CD14-positive monocyte (primary cell): ENCODE measurements at regions not wholly inside any gene's neighbourhood (a gene's known extent, or its start where the extent isn't known, plus 50 kb on each side); places are given as distances from the start of the nearest gene placed in this dataset.

Source experiments
- DNase-seq, 3 donors: peaks; one replicate each; pipeline ENCODE4 v3.0.0-alpha.2; 2011 to 2022
- H2AFZ ChIP-seq: 2 replicates; pipeline ENCODE4 v1.6.0; 2012; ENCODE audit warnings: mild to moderate bottlenecking, low read depth, low read length, inconsistent platforms; ENCODE audit not compliant: insufficient read depth, poor library complexity, severe bottlenecking
- H3K27ac ChIP-seq, 2 donors: 1 replicate in 1 of 2; 2 replicates in 1 of 2; pipeline ENCODE4 v1.5.1; 2012 to 2013; ENCODE audit warnings: low read length in 2 of 2, control low read depth in 1 of 2, inconsistent platforms in 1 of 2, low read depth in 1 of 2, mild to moderate bottlenecking in 1 of 2
- H3K27me3 ChIP-seq, 2 donors: one replicate each; pipeline versions ENCODE4 v1.6.0 to v1.6.1; 2011 to 2013; ENCODE audit warnings: low read length in 2 of 2; ENCODE audit not compliant: control insufficient read depth in 2 of 2, insufficient read depth in 2 of 2
- H3K36me3 ChIP-seq, 2 donors: replicated peaks in 1 of 2; 1 replicate in 1 of 2; 2 replicates in 1 of 2; pipeline versions ENCODE4 v1.5.1 to v1.6.1; 2012 to 2013; ENCODE audit warnings: low read length in 2 of 2, control low read depth in 1 of 2, inconsistent platforms in 1 of 2, mild to moderate bottlenecking in 1 of 2; ENCODE audit not compliant: insufficient read depth in 2 of 2, control insufficient read depth in 1 of 2
- H3K4me1 ChIP-seq, 2 donors: 1 replicate in 1 of 2; 2 replicates in 1 of 2; pipeline versions ENCODE4 v1.5.1 to v1.6.1; 2012 to 2013; ENCODE audit warnings: low read length in 2 of 2, control low read depth in 1 of 2, inconsistent platforms in 1 of 2, mild to moderate bottlenecking in 1 of 2, moderate library complexity in 1 of 2; ENCODE audit not compliant: insufficient read depth in 2 of 2, control insufficient read depth in 1 of 2
- H3K4me2 ChIP-seq: replicated peaks from 2 replicates; pipeline ENCODE3; 2012; ENCODE audit warnings: low read length, moderate library complexity, mild to moderate bottlenecking; ENCODE audit not compliant: poor library complexity, severe bottlenecking; ENCODE audit errors: extremely low read depth
- H3K4me3 ChIP-seq, 3 experiments: fragments of 200-600 bp in 1 of 3; sonication (generic) in 1 of 3; replicated peaks in 1 of 3; 1 replicate in 2 of 3; 2 replicates in 1 of 3; pipeline ENCODE4 v1.5.1; 2011 to 2013; ENCODE audit warnings: low read length in 3 of 3, mild to moderate bottlenecking in 3 of 3, control low read depth in 2 of 3, low read depth in 2 of 3, inconsistent platforms in 1 of 3, moderate library complexity in 1 of 3
- H3K79me2 ChIP-seq: 2 replicates; pipeline ENCODE4 v1.6.0; 2012; ENCODE audit warnings: mild to moderate bottlenecking, control low read depth, inconsistent platforms, low read length, moderate library complexity; ENCODE audit not compliant: insufficient read depth
- H3K9ac ChIP-seq: 2 replicates; pipeline ENCODE4 v1.6.0; 2017; ENCODE audit warnings: low read length, mild to moderate bottlenecking; ENCODE audit not compliant: insufficient read depth, poor library complexity, severe bottlenecking
- H3K9me3 ChIP-seq, 2 donors: replicated peaks in 1 of 2; 1 replicate in 1 of 2; 2 replicates in 1 of 2; pipeline versions ENCODE4 v1.5.1 to v1.6.1; 2012 to 2013; ENCODE audit warnings: low read length in 2 of 2, control low read depth in 1 of 2; ENCODE audit not compliant: control insufficient read depth in 1 of 2, insufficient read depth in 1 of 2
- H4K20me1 ChIP-seq: 2 replicates; pipeline ENCODE4 v1.6.0; 2012; ENCODE audit warnings: mild to moderate bottlenecking, low read length, control low read depth, moderate library complexity; ENCODE audit not compliant: insufficient read depth
- H3K27ac Mint-ChIP-seq, 7 donors: one replicate each; pipeline ENCODE4 v1.8.0; 2020; ENCODE audit warnings: mild to moderate bottlenecking in 7 of 7, mixed read lengths in 7 of 7, moderate library complexity in 6 of 7, inconsistent platforms in 2 of 7
- H3K27me3 Mint-ChIP-seq, 3 donors: one replicate each; pipeline ENCODE4 v1.8.0; 2021 to 2022; ENCODE audit warnings: low read depth in 3 of 3, mild to moderate bottlenecking in 3 of 3, mixed read lengths in 3 of 3, moderate library complexity in 3 of 3, inconsistent platforms in 1 of 3
- H3K36me3 Mint-ChIP-seq, 2 donors: one replicate each; pipeline ENCODE4 v1.8.0; 2020; ENCODE audit warnings: mixed read lengths in 2 of 2, inconsistent platforms in 1 of 2, mild to moderate bottlenecking in 1 of 2
- H3K4me1 Mint-ChIP-seq: one replicate; pipeline ENCODE4 v1.8.0; 2020; ENCODE audit warnings: mild to moderate bottlenecking, mixed read lengths
- H3K4me3 Mint-ChIP-seq, 2 donors: one replicate each; pipeline ENCODE4 v1.8.0; 2020; ENCODE audit warnings: mild to moderate bottlenecking in 2 of 2, mixed read lengths in 2 of 2, moderate library complexity in 1 of 2
- H3K9me3 Mint-ChIP-seq, 7 donors: one replicate each; pipeline ENCODE4 v1.8.0; 2020 to 2022; ENCODE audit warnings: mixed read lengths in 7 of 7, mild to moderate bottlenecking in 6 of 7, moderate library complexity in 6 of 7, inconsistent platforms in 2 of 7
- CTCF ChIP-seq: fragments of 200-600 bp; IDR thresholded peaks from one replicate; pipeline ENCODE4 v1.8.0; 2022; ENCODE audit warnings: antibody characterized with exemption, mild to moderate bottlenecking
- WGBS: methylation state at CpG from one replicate; pipeline ENCODE4 v1.1.5; 2013; ENCODE audit warnings: missing lambda C conversion rate; ENCODE audit not compliant: insufficient coverage; 5-methylcytosine and 5-hydroxymethylcytosine counted together
- intact Hi-C, 2 donors: fragments of 100-400 bp; cut with micrococcal nuclease; formaldehyde crosslinking; loops; one replicate each; pipeline versions ENCODE4 v1.15.0 to v1.15.1; 2023

GRCh38 chr15:62732078-62732477, 310.5 kb upstream of the TPM1 start:
- Histone ChIP-seq H3K27ac (no peak overlapping the region), H3K4me1 (peaks cover 5 to 9% of the 10 kb centered on the region in 2 donors), H4K20me1 (no peaks in the 10 kb centered on the region), H3K4me2 (no peak overlapping the region), H3K36me3 (no peaks in the 10 kb centered on the region), H3K9me3 (no peaks in the 10 kb centered on the region), H3K79me2 (no peaks in the 10 kb centered on the region), H2AFZ (no peak overlapping the region), H3K4me3 (no peak overlapping the region), H3K27me3 (no peaks in the 10 kb centered on the region), H3K9ac (no peak overlapping the region)
- intact Hi-C loops, result no loop called here
- no peak for DNase-seq
- no peak for TF ChIP-seq CTCF
- H3K4me3 Mint-ChIP-seq, result no peak overlapping the region
- H3K36me3 Mint-ChIP-seq, result no peaks in the 10 kb centered on the region
- no peak overlapping the region for H3K27ac Mint-ChIP-seq
- peaks cover 0 to 11% (median 3%) of the 10 kb centered on the region in 7 donors for H3K9me3 Mint-ChIP-seq
- peaks cover 15% of the 10 kb centered on the region for H3K4me1 Mint-ChIP-seq
- peaks cover 0 to 1% (median 0%) of the 10 kb centered on the region in 3 donors for H3K27me3 Mint-ChIP-seq
- WGBS, result 100% methylated on average over 1 of the region's 3 CpGs

- no peaks in the 10 kb centered on the region for H3K9me3 ChIP-seq
- no peak for TF ChIP-seq CTCF
- H3K27me3 Mint-ChIP-seq, result peaks cover 0 to 2% (median 1%) of the 10 kb centered on the region in 3 donors
- H3K4me1 Mint-ChIP-seq, result peaks cover 3% of the 10 kb centered on the region
- no peaks in the 10 kb centered on the region for H3K36me3 Mint-ChIP-seq
- H3K27me3 ChIP-seq, result no peaks in the 10 kb centered on the region
- H3K4me2 ChIP-seq, result no peak overlapping the region
- H3K9ac ChIP-seq, result no peak overlapping the region
- no peak for DNase-seq
- H3K4me3 ChIP-seq, result no peak overlapping the region
- H4K20me1 ChIP-seq, result no peaks in the 10 kb centered on the region
- 100% methylated on average over 4 of the region's 5 CpGs for WGBS
- H3K79me2 ChIP-seq, result no peaks in the 10 kb centered on the region
- H3K27ac ChIP-seq, result no peak overlapping the region
- intact Hi-C loops, result no loop called here
- peaks cover 0 to 11% (median 3%) of the 10 kb centered on the region in 7 donors for H3K9me3 Mint-ChIP-seq
- no peaks in the 10 kb centered on the region for H3K4me1 ChIP-seq
- no peaks in the 10 kb centered on the region for H3K36me3 ChIP-seq
- H3K27ac Mint-ChIP-seq, result no peak overlapping the region
- H2AFZ ChIP-seq, result no peak overlapping the region
- no peak overlapping the region for H3K4me3 Mint-ChIP-seq
These were observed 307.8 kb upstream of the TPM1 start for GRCh38 chr15:62734706-62735105.
